Smooth muscle cell (in vitro differentiated cells): ENCODE measurements at regions not wholly inside any gene's neighbourhood (a gene's known extent, or its start where the extent isn't known, plus 50 kb on each side); places are given as distances from the start of the nearest gene placed in this dataset.

ENCODE experiments used
- DNase-seq: peaks from one replicate; lab custom pipeline; 2025; ENCODE audit not compliant: unreplicated experiment; lab: John Stamatoyannopoulos, UW
- H2AFZ ChIP-seq: fragments of 200-600 bp; sonication (generic); 2 replicates; pipeline ENCODE4 v1.6.0; 2016; ENCODE audit warnings: antibody characterized with exemption, low read depth, mild to moderate bottlenecking
- H3F3A ChIP-seq: fragments of 200-600 bp; sonication (generic); 2 replicates; pipeline ENCODE4 v1.6.0; 2017; ENCODE audit warnings: antibody characterized with exemption, low read depth
- H3K27ac ChIP-seq: fragments of 200-600 bp; sonication (generic); 2 replicates; pipeline ENCODE4 v1.5.1; 2016; ENCODE audit warnings: low read depth, mild to moderate bottlenecking
- H3K27me3 ChIP-seq: fragments of 200-600 bp; sonication (generic); 2 replicates; pipeline ENCODE4 v1.6.1; 2016; ENCODE audit warnings: low read depth, mild to moderate bottlenecking
- H3K36me3 ChIP-seq: fragments of 200-600 bp; sonication (generic); 2 replicates; pipeline ENCODE4 v1.5.1; 2016; ENCODE audit warnings: low read depth
- H3K4me1 ChIP-seq: fragments of 200-600 bp; sonication (generic); 2 replicates; pipeline ENCODE4 v1.5.1; 2016; ENCODE audit warnings: low read depth
- H3K4me2 ChIP-seq: fragments of 200-600 bp; sonication (generic); 2 replicates; pipeline ENCODE4 v1.6.0; 2016; ENCODE audit warnings: mild to moderate bottlenecking
- H3K4me3 ChIP-seq: fragments of 200-600 bp; sonication (generic); 2 replicates; pipeline ENCODE4 v1.5.1; 2016; ENCODE audit warnings: mild to moderate bottlenecking
- H3K79me2 ChIP-seq: fragments of 200-600 bp; sonication (generic); 2 replicates; pipeline ENCODE4 v1.6.0; 2016; ENCODE audit warnings: low read depth, mild to moderate bottlenecking
- H3K9ac ChIP-seq: fragments of 200-600 bp; sonication (generic); 2 replicates; pipeline ENCODE4 v1.6.0; 2016; ENCODE audit warnings: low read depth
- H3K9me3 ChIP-seq: fragments of 200-600 bp; sonication (generic); replicated peaks from 2 replicates; pipeline ENCODE4 v1.5.1; 2016; ENCODE audit warnings: low read depth
- H4K20me1 ChIP-seq: fragments of 200-600 bp; sonication (generic); 2 replicates; pipeline ENCODE4 v1.6.0; 2016; ENCODE audit warnings: low read depth
- WGBS: methylation state at CpG from one replicate; pipeline ENCODE4 v1.1.7; 2016; ENCODE audit warnings: low lambda C conversion rate; 5-methylcytosine and 5-hydroxymethylcytosine counted together
- TF ChIP-seq, protein P1 (sequence below): fragments of 200-600 bp; sonication (generic); IDR thresholded peaks from 2 replicates; pipeline ENCODE4 v1.5.1; 2017; ENCODE audit warnings: borderline replicate concordance, mild to moderate bottlenecking, antibody characterized with exemption; ENCODE audit not compliant: insufficient read depth, poor library complexity, severe bottlenecking

DNA sequence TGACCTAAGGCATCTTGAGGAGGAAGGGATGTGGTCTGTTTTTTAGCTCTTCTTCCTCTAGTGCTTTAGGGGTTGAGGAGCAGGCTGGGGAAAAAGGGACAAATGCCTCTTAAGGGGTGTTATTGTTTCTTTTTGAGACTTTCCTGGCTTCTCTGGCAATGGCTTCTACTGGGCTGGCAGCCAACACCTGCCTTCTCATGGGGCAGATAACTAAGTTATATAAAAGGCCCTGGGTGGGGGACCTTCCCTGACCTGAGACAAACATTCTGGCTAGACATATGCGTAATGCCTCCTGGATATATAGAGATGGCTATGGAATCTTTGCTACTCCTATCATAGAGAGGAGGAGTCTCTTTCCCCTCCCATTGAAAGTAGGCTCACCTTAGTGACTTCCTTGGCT, 179.2 kb upstream of the PROK2 start:
- no peaks in the 10 kb centered on the region for H3K9me3 ChIP-seq
- no peak overlapping the region for H3K4me3 ChIP-seq
- H3F3A ChIP-seq: no peaks in the 10 kb centered on the region
- DNase-seq: no peak
- no peaks in the 10 kb centered on the region for H3K79me2 ChIP-seq
- H3K4me1 ChIP-seq: no peaks in the 10 kb centered on the region
- H3K36me3 ChIP-seq: no peaks in the 10 kb centered on the region
- TF ChIP-seq, protein P1, sequence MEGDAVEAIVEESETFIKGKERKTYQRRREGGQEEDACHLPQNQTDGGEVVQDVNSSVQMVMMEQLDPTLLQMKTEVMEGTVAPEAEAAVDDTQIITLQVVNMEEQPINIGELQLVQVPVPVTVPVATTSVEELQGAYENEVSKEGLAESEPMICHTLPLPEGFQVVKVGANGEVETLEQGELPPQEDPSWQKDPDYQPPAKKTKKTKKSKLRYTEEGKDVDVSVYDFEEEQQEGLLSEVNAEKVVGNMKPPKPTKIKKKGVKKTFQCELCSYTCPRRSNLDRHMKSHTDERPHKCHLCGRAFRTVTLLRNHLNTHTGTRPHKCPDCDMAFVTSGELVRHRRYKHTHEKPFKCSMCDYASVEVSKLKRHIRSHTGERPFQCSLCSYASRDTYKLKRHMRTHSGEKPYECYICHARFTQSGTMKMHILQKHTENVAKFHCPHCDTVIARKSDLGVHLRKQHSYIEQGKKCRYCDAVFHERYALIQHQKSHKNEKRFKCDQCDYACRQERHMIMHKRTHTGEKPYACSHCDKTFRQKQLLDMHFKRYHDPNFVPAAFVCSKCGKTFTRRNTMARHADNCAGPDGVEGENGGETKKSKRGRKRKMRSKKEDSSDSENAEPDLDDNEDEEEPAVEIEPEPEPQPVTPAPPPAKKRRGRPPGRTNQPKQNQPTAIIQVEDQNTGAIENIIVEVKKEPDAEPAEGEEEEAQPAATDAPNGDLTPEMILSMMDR: no peak
- WGBS: 100% methylated on average over 1 of the region's 1 CpG
- H4K20me1 ChIP-seq: no peaks in the 10 kb centered on the region
- no peak overlapping the region for H3K27ac ChIP-seq
- H2AFZ ChIP-seq: no peak overlapping the region
- H3K27me3 ChIP-seq: peaks cover 44% of the 10 kb centered on the region
- no peak overlapping the region for H3K4me2 ChIP-seq
- H3K9ac ChIP-seq: no peak overlapping the region

DNA sequence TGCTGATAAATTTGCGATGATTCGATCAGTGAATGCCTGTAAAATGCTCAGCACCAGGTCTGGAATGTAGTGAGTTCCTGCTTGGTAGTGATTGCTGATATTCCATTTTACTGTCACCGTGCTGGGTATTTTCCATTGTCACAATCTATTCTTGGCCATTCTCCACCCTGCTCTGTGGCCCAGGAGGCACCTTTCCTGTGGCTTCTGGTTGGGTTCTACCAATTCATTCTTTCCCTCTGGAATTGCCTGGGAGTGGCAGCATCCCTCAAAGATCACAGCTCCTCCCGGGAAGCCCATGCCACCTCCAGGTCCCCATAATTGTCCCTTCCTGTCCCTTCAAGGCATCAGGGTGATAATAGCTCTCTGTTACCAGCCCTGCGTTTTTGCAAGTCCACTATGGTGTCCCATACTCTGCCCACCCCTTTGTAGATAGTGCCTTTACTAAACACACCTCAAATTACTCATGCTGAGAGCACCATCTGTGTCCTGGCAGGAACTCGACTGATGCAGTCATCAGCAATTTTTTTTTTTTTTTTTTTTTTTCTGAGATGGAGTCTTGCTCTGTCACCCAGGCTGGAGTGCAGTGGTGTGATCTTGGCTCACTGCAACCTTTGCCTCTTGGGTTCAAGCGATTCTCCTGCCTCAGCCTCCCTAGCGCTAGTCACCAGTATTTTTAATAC, 177.8 kb upstream of the PROK2 start:
- no peaks in the 10 kb centered on the region for H3K36me3 ChIP-seq
- no peak for DNase-seq
- no peaks in the 10 kb centered on the region for H4K20me1 ChIP-seq
- no peak overlapping the region for H3K4me2 ChIP-seq
- peaks cover 35% of the 10 kb centered on the region for H3K27me3 ChIP-seq
- WGBS: 79% methylated on average over 8 of the region's 8 CpGs
- H3K79me2 ChIP-seq: no peaks in the 10 kb centered on the region
- H3K4me1 ChIP-seq: no peaks in the 10 kb centered on the region
- H3K27ac ChIP-seq: no peak overlapping the region
- H2AFZ ChIP-seq: no peak overlapping the region
- H3F3A ChIP-seq: no peaks in the 10 kb centered on the region
- no peaks in the 10 kb centered on the region for H3K9me3 ChIP-seq
- no peak overlapping the region for H3K4me3 ChIP-seq
- no peak overlapping the region for H3K9ac ChIP-seq
- TF ChIP-seq, protein P1: no peak

DNA sequence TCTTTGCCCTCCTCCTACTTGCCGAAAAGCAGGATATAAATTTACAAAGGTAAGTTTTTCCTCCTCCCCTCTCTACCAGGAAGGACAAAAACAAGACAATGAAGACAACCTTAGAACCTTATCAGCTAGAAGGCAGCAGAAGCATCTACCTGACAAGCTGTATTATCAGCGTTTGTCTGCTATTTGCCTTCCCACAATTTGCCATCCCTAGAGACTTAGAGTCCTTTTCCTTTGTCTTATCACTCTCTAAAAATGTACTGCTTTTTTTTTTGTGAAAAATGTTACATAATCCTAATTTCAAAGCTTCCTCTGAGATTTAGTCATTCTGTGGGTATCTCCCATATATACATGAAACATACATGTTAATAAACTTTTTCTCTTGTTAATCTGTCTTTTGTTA, 176.9 kb upstream of the PROK2 start:
- Histone ChIP-seq H4K20me1 (no peaks in the 10 kb centered on the region), H3K27ac (no peak overlapping the region), H3K79me2 (no peaks in the 10 kb centered on the region), H3K4me3 (no peak overlapping the region), H3K9ac (no peak overlapping the region), H3K4me1 (no peaks in the 10 kb centered on the region), H3F3A (no peaks in the 10 kb centered on the region), H3K36me3 (no peaks in the 10 kb centered on the region), H3K27me3 (peaks cover 28% of the 10 kb centered on the region), H2AFZ (no peak overlapping the region), H3K4me2 (no peak overlapping the region), H3K9me3 (no peaks in the 10 kb centered on the region)
- TF ChIP-seq, protein P1: no peak
- 98% methylated on average over 2 of the region's 2 CpGs for WGBS
- DNase-seq: no peak

DNA sequence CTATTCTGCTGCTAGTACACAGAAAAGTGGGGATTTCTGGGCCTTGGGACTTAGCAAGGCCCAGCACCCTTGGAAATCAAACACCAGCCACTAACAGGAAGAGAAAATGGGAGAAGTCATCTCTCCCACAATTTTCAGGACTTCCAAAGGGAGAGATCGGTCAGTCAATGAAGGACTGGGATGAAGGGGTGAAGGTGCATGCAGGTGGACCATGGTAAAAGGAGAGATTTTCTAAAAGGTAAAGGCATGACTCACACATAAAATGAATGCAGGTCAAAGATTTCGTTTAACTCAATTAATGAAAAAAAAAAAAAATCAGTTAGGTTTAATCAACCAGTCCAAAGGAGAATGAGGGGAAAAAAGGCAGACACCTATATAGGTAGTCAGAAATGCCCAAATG, 176.4 kb upstream of the PROK2 start:
- no peak for DNase-seq
- Histone ChIP-seq H3K27me3 (peaks cover 24% of the 10 kb centered on the region), H3K4me1 (no peaks in the 10 kb centered on the region), H3K9me3 (no peaks in the 10 kb centered on the region), H3F3A (no peaks in the 10 kb centered on the region), H3K36me3 (no peaks in the 10 kb centered on the region), H3K9ac (no peak overlapping the region), H3K27ac (no peak overlapping the region), H3K79me2 (no peaks in the 10 kb centered on the region), H4K20me1 (no peaks in the 10 kb centered on the region), H3K4me2 (no peak overlapping the region), H2AFZ (no peak overlapping the region), H3K4me3 (no peak overlapping the region)
- 94% methylated on average over 2 of the region's 2 CpGs for WGBS
- TF ChIP-seq, protein P1: no peak
